Fibroblast of villous mesenchyme (primary cell): ENCODE measurements at regions not wholly inside any gene's neighbourhood (a gene's known extent, or its start where the extent isn't known, plus 50 kb on each side); places are given as distances from the start of the nearest gene placed in this dataset.

Experiments
- DNase-seq: peaks from one replicate; pipeline ENCODE4 v3.0.0-alpha.2; 2010; ENCODE audit warnings: low read depth
- H3K4me3 ChIP-seq: 2 replicates; pipeline ENCODE4 v1.5.1; 2011; ENCODE audit warnings: low read depth, mild to moderate bottlenecking, low read length
- CTCF ChIP-seq: IDR thresholded peaks from 2 replicates; pipeline ENCODE4 v1.5.1; 2012; ENCODE audit warnings: low read depth, mild to moderate bottlenecking, low read length; ENCODE audit not compliant: insufficient read depth

GRCh38 chr2:137829251-137829650, 135.0 kb upstream of the HNMT start:
- no peak for TF ChIP-seq CTCF
- DNase-seq, result no peak
- no peak overlapping the region for H3K4me3 ChIP-seq

GRCh38 chr2:137834760-137835379, 129.4 kb upstream of the HNMT start:
- no peak for DNase-seq
- TF ChIP-seq CTCF, result no peak
- H3K4me3 ChIP-seq, result no peak overlapping the region

GRCh38 chr2:137836671-137837070, 127.6 kb upstream of the HNMT start:
- no peak for TF ChIP-seq CTCF
- H3K4me3 ChIP-seq, result no peak overlapping the region
- no peak for DNase-seq

- no peak for DNase-seq
- H3K4me3 ChIP-seq, result no peak overlapping the region
- no peak for TF ChIP-seq CTCF
Measured at GRCh38 chr2:137837830-137838229, 126.4 kb upstream of the HNMT start.

GRCh38 chr2:137838255-137839092, 125.8 kb upstream of the HNMT start:
- H3K4me3 ChIP-seq, result no peak overlapping the region
- peak; percentile 60 for TF ChIP-seq CTCF
- peak; percentile 53 for DNase-seq

- no peak for TF ChIP-seq CTCF
- DNase-seq, result no peak
- no peak overlapping the region for H3K4me3 ChIP-seq
Measured at GRCh38 chr2:137842430-137842829, 121.8 kb upstream of the HNMT start.
